HG03139 (cell line): ENCODE measurements at regions not wholly inside any gene's neighbourhood (a gene's known extent, or its start where the extent isn't known, plus 50 kb on each side); places are given as distances from the start of the nearest gene placed in this dataset.
"Not testable (repeated sequence)": the region's sequence is repeated elsewhere in the genome, so short reads cannot be mapped to it uniquely, and the experiment has no call there.

Experiments
- ATAC-seq: cut with Tn5 transposase; IDR thresholded peaks from one replicate; pipeline ENCODE4 v1.9.1; 2021; ENCODE audit not compliant: unreplicated experiment

GRCh38 chr1:74818241-74818640, 85.3 kb downstream of the TYW3 start:
- ATAC-seq: no peak

GRCh38 chr1:74818661-74819456, 85.9 kb downstream of the TYW3 start:
- no peak for ATAC-seq

- ATAC-seq: no peak
These were observed 90.0 kb downstream of the TYW3 start for GRCh38 chr1:74822851-74823401.

- ATAC-seq: peak; percentile 67
These were observed 91.7 kb downstream of the TYW3 start for GRCh38 chr1:74824497-74825107.

GRCh38 chr1:74830766-74831165, 97.8 kb downstream of the TYW3 start:
- no peak for ATAC-seq

GRCh38 chr1:74834261-74834660, 101.3 kb downstream of the TYW3 start:
- no peak for ATAC-seq

GRCh38 chr1:74835051-74835450, 102.1 kb downstream of the TYW3 start:
- no peak for ATAC-seq

- ATAC-seq: no peak
These were observed 109.8 kb downstream of the TYW3 start for GRCh38 chr1:74842726-74843125.

GRCh38 chr1:74847715-74848114, 114.8 kb downstream of the TYW3 start:
- ATAC-seq: no peak

GRCh38 chr1:74853756-74854155, 120.8 kb downstream of the TYW3 start:
- no peak for ATAC-seq

GRCh38 chr1:74856174-74856573, 123.2 kb downstream of the TYW3 start:
- ATAC-seq: no peak

GRCh38 chr1:74857676-74858075, 124.7 kb downstream of the TYW3 start:
- no peak for ATAC-seq

GRCh38 chr1:74858136-74858535, 125.2 kb downstream of the TYW3 start:
- peak; percentile 56 for ATAC-seq

GRCh38 chr1:74861867-74862266, 128.9 kb downstream of the TYW3 start:
- no peak for ATAC-seq

- ATAC-seq: no peak
These were observed 136.8 kb downstream of the TYW3 start for GRCh38 chr1:74869702-74870101.

GRCh38 chr1:74877366-74877765, 144.4 kb downstream of the TYW3 start:
- not testable (repeated sequence) for ATAC-seq

GRCh38 chr1:74895411-74895810, 162.5 kb downstream of the TYW3 start:
- no peak for ATAC-seq

- no peak for ATAC-seq
These were observed 175.2 kb downstream of the TYW3 start for GRCh38 chr1:74908131-74908530.

- ATAC-seq: no peak
These were observed 175.8 kb downstream of the TYW3 start for GRCh38 chr1:74908797-74909196.

- no peak for ATAC-seq
These were observed 181.0 kb downstream of the TYW3 start for GRCh38 chr1:74913978-74914377.

GRCh38 chr1:74933500-74933899, 200.5 kb downstream of the TYW3 start:
- ATAC-seq: no peak

- ATAC-seq: no peak
These were observed 198.7 kb upstream of the LHX8 start for GRCh38 chr1:74935446-74935845.
